WI38 (cell line): ENCODE measurements at regions not wholly inside any gene's neighbourhood (a gene's known extent, or its start where the extent isn't known, plus 50 kb on each side); places are given as distances from the start of the nearest gene placed in this dataset.

Experiments
- H3K4me3 ChIP-seq: 2 replicates; pipeline ENCODE4 v1.5.1; 2011; ENCODE audit warnings: low read depth, mild to moderate bottlenecking, control low read depth, low read length
- CTCF ChIP-seq: IDR thresholded peaks from 2 replicates; pipeline ENCODE4 v1.5.1; 2012; ENCODE audit warnings: low read depth, mild to moderate bottlenecking, control low read depth, low read length

GRCh38 chr5:106363578-106363977, 1307.2 kb downstream of the EFNA5 start:
- TF ChIP-seq CTCF = no peak

GRCh38 chr5:106361905-106362304, 1308.8 kb downstream of the EFNA5 start:
- TF ChIP-seq CTCF = no peak
- H3K4me3 ChIP-seq = no peak overlapping the region

More at GRCh38 chr5:106363578-106363977, 1307.2 kb downstream of the EFNA5 start:
- no peak overlapping the region for H3K4me3 ChIP-seq

DNA sequence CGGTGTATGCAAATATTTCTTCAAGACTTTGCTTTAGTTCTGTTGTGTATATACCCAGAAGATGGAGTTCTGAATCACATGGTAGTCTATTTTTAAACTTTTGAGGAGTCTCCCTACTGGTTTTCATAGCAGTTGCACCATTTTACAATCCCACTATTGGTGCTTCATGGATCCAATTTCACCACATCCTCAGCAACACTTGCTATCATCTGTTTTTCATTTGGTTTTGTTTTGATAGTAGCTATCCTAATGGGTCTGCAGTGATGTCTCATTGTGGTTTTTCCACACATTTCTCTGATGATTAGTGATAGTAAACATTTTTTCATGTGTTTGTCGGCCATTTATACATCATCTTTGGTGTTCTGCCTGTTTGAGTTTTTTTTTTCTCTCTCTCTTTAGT, 1339.3 kb downstream of the EFNA5 start:
- TF ChIP-seq CTCF = no peak
- H3K4me3 ChIP-seq = no peak overlapping the region

- TF ChIP-seq CTCF = no peak
- H3K4me3 ChIP-seq = no peak overlapping the region
Observed at GRCh38 chr5:106324356-106324755, 1346.4 kb downstream of the EFNA5 start.

DNA sequence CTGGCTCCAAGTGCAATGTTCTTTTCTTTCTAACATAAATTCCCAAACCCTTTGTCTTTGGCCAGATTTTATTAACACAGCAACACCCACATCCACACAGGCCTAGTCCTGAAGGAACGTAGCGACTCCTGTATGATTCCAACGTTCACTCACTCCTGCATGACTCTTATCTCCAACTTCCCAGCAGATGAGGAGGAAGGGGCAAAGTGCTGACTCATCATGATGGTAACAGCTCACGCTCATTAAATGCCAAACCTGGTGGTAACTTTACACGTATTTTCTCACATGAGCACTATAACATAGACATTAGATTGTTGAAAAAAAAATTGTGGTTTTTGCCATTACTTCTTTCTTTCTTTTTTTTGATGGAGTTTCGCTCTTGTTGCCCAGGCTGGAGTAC, 1349.5 kb downstream of the EFNA5 start:
- TF ChIP-seq CTCF = no peak
- H3K4me3 ChIP-seq = no peak overlapping the region

- no peak overlapping the region for H3K4me3 ChIP-seq
- TF ChIP-seq CTCF = no peak
Observed at GRCh38 chr5:106314221-106314824, 1356.4 kb downstream of the EFNA5 start.

GRCh38 chr5:106312360-106312759, 1358.4 kb downstream of the EFNA5 start:
- no peak for TF ChIP-seq CTCF
- no peak overlapping the region for H3K4me3 ChIP-seq
